Thoracic aorta (tissue), 2 donors: ENCODE measurements at regions not wholly inside any gene's neighbourhood (a gene's known extent, or its start where the extent isn't known, plus 50 kb on each side); places are given as distances from the start of the nearest gene placed in this dataset.

Experiments
- ATAC-seq: fragments of 150-250 bp; one replicate; pipeline ENCODE4 v1.8.0; 2017; ENCODE audit warnings: low read depth; ENCODE audit not compliant: insufficient number of reproducible peaks, low FRiP score
- DNase-seq: peaks from one replicate; pipeline ENCODE4 v3.0.0-alpha.2; 2020; ENCODE audit warnings: low spot score
- H3K27ac ChIP-seq, 2 donors: fragments of 200-600 bp; sonication (generic); 1 replicate in 1 of 2; 2 replicates in 1 of 2; pipeline ENCODE4 v1.5.1; 2016; ENCODE audit warnings: mild to moderate bottlenecking in 2 of 2, moderate library complexity in 2 of 2
- H3K27me3 ChIP-seq: fragments of 200-600 bp; sonication (generic); replicated peaks from 2 replicates; pipeline ENCODE4 v1.6.0; 2016; ENCODE audit warnings: mild to moderate bottlenecking; ENCODE audit not compliant: insufficient read depth
- H3K36me3 ChIP-seq: fragments of 200-600 bp; sonication (generic); one replicate; pipeline ENCODE4 v1.5.1; 2016
- H3K4me1 ChIP-seq, 2 donors: fragments of 200-600 bp; sonication (generic); 1 replicate in 1 of 2; 2 replicates in 1 of 2; pipeline versions ENCODE4 v1.5.1 to v1.6.0; 2016; ENCODE audit warnings: low read depth in 2 of 2, mild to moderate bottlenecking in 1 of 2; ENCODE audit not compliant: control insufficient read depth in 1 of 2
- H3K4me3 ChIP-seq: fragments of 200-600 bp; sonication (generic); 2 replicates; pipeline ENCODE4 v1.5.1; 2016; ENCODE audit warnings: mild to moderate bottlenecking
- H3K9me3 ChIP-seq: fragments of 200-600 bp; sonication (generic); 2 replicates; pipeline ENCODE4 v1.5.1; 2016
- TF ChIP-seq, protein P1 (sequence below): fragments of 200-600 bp; sonication (generic); IDR thresholded peaks from one replicate; pipeline ENCODE4 v1.5.1; 2019; ENCODE audit warnings: antibody characterized with exemption

DNA sequence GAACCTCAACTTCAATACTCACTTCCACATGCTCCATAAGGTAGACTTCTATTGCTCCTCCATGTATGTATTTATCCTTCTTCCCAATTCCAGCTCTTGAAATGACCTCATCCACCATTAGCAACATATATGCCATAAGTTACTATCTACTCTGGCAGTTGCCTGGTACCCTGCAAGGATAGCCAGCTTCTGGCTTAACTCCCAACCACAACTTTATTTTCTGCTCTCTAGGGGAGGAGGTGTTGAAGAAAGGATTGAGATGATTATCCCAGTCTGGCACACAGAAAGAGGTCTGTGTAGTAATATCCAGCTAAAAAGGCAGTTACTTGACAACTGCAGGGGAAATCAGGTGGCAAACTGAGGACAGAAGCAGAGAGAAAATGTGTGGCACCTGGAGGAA is 71.5 kb upstream of the MDM1 start:
- no peak overlapping the region for H3K27ac ChIP-seq
- H3K36me3 ChIP-seq = no peaks in the 10 kb centered on the region
- TF ChIP-seq, protein P1, sequence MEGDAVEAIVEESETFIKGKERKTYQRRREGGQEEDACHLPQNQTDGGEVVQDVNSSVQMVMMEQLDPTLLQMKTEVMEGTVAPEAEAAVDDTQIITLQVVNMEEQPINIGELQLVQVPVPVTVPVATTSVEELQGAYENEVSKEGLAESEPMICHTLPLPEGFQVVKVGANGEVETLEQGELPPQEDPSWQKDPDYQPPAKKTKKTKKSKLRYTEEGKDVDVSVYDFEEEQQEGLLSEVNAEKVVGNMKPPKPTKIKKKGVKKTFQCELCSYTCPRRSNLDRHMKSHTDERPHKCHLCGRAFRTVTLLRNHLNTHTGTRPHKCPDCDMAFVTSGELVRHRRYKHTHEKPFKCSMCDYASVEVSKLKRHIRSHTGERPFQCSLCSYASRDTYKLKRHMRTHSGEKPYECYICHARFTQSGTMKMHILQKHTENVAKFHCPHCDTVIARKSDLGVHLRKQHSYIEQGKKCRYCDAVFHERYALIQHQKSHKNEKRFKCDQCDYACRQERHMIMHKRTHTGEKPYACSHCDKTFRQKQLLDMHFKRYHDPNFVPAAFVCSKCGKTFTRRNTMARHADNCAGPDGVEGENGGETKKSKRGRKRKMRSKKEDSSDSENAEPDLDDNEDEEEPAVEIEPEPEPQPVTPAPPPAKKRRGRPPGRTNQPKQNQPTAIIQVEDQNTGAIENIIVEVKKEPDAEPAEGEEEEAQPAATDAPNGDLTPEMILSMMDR = no peak
- no peaks in the 10 kb centered on the region for H3K27me3 ChIP-seq
- no peak for ATAC-seq
- DNase-seq = no peak
- no peaks in the 10 kb centered on the region for H3K9me3 ChIP-seq
- peaks cover 13 to 14% of the 10 kb centered on the region in 2 donors for H3K4me1 ChIP-seq
- H3K4me3 ChIP-seq = no peak overlapping the region

DNA sequence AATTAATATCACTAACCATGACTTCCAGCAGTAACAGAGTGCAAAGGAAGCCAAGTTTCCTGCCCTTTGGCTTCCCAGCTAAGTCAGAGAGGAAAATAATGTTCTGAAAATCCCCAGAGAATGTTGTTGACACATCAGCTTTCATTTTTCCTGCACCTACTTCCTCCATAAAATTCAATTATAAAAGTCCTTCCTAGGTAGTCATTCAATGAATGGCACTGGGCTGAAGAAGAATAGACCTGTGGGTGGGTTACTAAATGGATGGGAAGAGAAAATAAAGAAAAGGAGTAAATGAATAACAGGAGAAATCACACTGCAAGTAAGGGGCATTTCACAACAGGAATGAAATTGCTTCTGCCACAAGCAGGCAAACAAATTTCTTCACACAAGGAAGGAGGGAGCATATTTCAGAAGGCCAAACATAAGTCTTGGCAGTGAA is 73.2 kb upstream of the MDM1 start:
- peaks cover 13 to 14% of the 10 kb centered on the region in 2 donors for H3K4me1 ChIP-seq
- ATAC-seq (no peak), DNase-seq (no peak)
- no peak overlapping the region for H3K27ac ChIP-seq
- no peaks in the 10 kb centered on the region for H3K9me3 ChIP-seq
- no peaks in the 10 kb centered on the region for H3K27me3 ChIP-seq
- TF ChIP-seq, protein P1 = no peak
- H3K4me3 ChIP-seq = no peak overlapping the region
- no peaks in the 10 kb centered on the region for H3K36me3 ChIP-seq

GRCh38 chr12:68406134-68406576 is 74.0 kb upstream of the MDM1 start:
- H3K27ac ChIP-seq = no peak overlapping the region
- peak; percentile 19 for DNase-seq
- H3K4me3 ChIP-seq = peak overlapping the region; percentile 22
- TF ChIP-seq, protein P1 = peak; percentile 33
- peaks cover 13 to 14% of the 10 kb centered on the region in 2 donors for H3K4me1 ChIP-seq
- H3K27me3 ChIP-seq = no peaks in the 10 kb centered on the region
- ATAC-seq = peak; percentile 70
- H3K9me3 ChIP-seq = no peaks in the 10 kb centered on the region
- H3K36me3 ChIP-seq = no peaks in the 10 kb centered on the region

DNA sequence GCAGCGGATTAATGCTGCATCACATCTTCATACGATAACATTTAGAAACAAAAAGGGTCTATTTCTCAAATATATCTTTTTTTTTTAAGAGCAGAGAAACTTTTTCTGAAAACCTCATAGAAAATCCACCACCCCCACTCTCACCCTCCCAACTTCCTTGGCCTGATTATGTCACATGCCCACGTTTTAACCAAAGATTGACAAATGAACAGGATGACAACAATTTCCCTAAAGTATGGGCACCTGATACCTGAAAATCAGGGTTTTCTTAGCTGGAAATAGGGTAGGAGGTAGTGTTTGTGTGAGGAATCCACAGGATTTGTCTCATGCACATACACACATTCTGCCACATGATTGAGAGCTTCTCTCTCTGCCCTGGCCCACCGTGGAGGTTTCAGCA is 74.7 kb upstream of the MDM1 start:
- Histone ChIP-seq H3K36me3 (no peaks in the 10 kb centered on the region), H3K27ac (no peak overlapping the region), H3K9me3 (no peaks in the 10 kb centered on the region), H3K4me1 (peaks cover 13 to 14% of the 10 kb centered on the region in 2 donors), H3K27me3 (no peaks in the 10 kb centered on the region), H3K4me3 (no peak overlapping the region)
- ATAC-seq (no peak), DNase-seq (no peak)
- TF ChIP-seq, protein P1 = no peak

GRCh38 chr12:68410018-68410660 is 78.0 kb upstream of the MDM1 start:
- Histone ChIP-seq H3K27ac (no peak overlapping the region), H3K4me1 (peaks cover 12 to 14% of the 10 kb centered on the region in 2 donors), H3K4me3 (no peak overlapping the region), H3K36me3 (no peaks in the 10 kb centered on the region), H3K9me3 (no peaks in the 10 kb centered on the region), H3K27me3 (no peaks in the 10 kb centered on the region)
- DNase-seq = no peak
- TF ChIP-seq, protein P1 = no peak
- ATAC-seq = no peak
